CD4-positive, alpha-beta T cell (primary cell): ENCODE measurements at regions not wholly inside any gene's neighbourhood (a gene's known extent, or its start where the extent isn't known, plus 50 kb on each side); places are given as distances from the start of the nearest gene placed in this dataset.
A peak's percentile ranks its signal among the peaks of the same experiment; 100 is the strongest.

Experiments
- ATAC-seq: fragments of 200-7000 bp; cut with Tn5 transposase; one replicate; pipeline ENCODE4 v1.10.0; 2022; ENCODE audit warnings: mild to moderate bottlenecking; ENCODE audit not compliant: poor library complexity
- CTCF ChIA-PET: fragments of 350-600 bp; sonication (Branson Sonifier 250); formaldehyde crosslinking; loops from one replicate; lab custom pipeline; 2021; ENCODE audit warnings: antibody characterized with exemption, inconsistent platforms; lab: Charles Lee
- POLR2A ChIA-PET: fragments of 350-600 bp; sonication (Branson Sonifier 250); formaldehyde crosslinking; loops from one replicate; lab custom pipeline; 2021; ENCODE audit warnings: antibody characterized with exemption, inconsistent platforms; lab: Charles Lee
- DNase-seq, 14 experiments: peaks; one replicate each; pipeline ENCODE4 v3.0.0-alpha.2; 2013 to 2020; ENCODE audit warnings: mixed read lengths in 2 of 14
- H3K27ac ChIP-seq, 2 donors: one replicate each; pipeline versions ENCODE4 v1.5.1 to v1.7.0; 2013; ENCODE audit warnings: low read length in 2 of 2, low read depth in 1 of 2, mild to moderate bottlenecking in 1 of 2
- H3K27me3 ChIP-seq, 2 experiments: 1 replicate in 1 of 2; 2 replicates in 1 of 2; pipeline versions ENCODE4 v1.6.1 to v1.7.0; 2013; ENCODE audit warnings: low read length in 2 of 2, control low read depth in 1 of 2, mild to moderate bottlenecking in 1 of 2, moderate library complexity in 1 of 2; ENCODE audit not compliant: insufficient read depth in 2 of 2, control insufficient read depth in 1 of 2
- H3K36me3 ChIP-seq: one replicate; pipeline ENCODE4 v1.6.1; 2013; ENCODE audit warnings: low read length, control low read depth; ENCODE audit not compliant: insufficient read depth
- H3K4me1 ChIP-seq: one replicate; pipeline ENCODE4 v1.6.1; 2013; ENCODE audit warnings: low read length, control low read depth; ENCODE audit not compliant: insufficient read depth
- H3K4me3 ChIP-seq: one replicate; pipeline ENCODE4 v1.5.1; 2013; ENCODE audit warnings: mild to moderate bottlenecking, low read length, moderate library complexity
- H3K9me3 ChIP-seq, 2 experiments: 1 replicate in 1 of 2; 2 replicates in 1 of 2; pipeline versions ENCODE4 v1.6.1 to v1.7.0; 2013; ENCODE audit warnings: low read length in 2 of 2, mild to moderate bottlenecking in 2 of 2, control low read depth in 1 of 2, moderate library complexity in 1 of 2; ENCODE audit not compliant: control insufficient read depth in 1 of 2, insufficient read depth in 1 of 2
- H3K27ac Mint-ChIP-seq: one replicate; pipeline ENCODE4 v1.8.0; 2020; ENCODE audit warnings: mixed read lengths
- H3K27me3 Mint-ChIP-seq: one replicate; pipeline ENCODE4 v1.8.0; 2021; ENCODE audit warnings: mixed read lengths
- H3K36me3 Mint-ChIP-seq: one replicate; pipeline ENCODE4 v1.8.0; 2021; ENCODE audit warnings: low read depth, mixed read lengths
- H3K4me1 Mint-ChIP-seq: one replicate; pipeline ENCODE4 v1.8.0; 2021; ENCODE audit warnings: low read depth, mixed read lengths
- H3K4me3 Mint-ChIP-seq: one replicate; pipeline ENCODE4 v1.8.0; 2020; ENCODE audit warnings: mild to moderate bottlenecking, mixed read lengths
- H3K9me3 Mint-ChIP-seq: one replicate; pipeline ENCODE4 v1.8.0; 2020; ENCODE audit warnings: mixed read lengths
- intact Hi-C, 2 experiments: fragments of 100-400 bp; cut with DNase I in 1 of 2; cut with micrococcal nuclease in 1 of 2; formaldehyde crosslinking; loops; one replicate each; pipeline versions ENCODE4 v1.15.1 to v1.9.0; 2023 to 2025; cut with DNase I, micrococcal nuclease
- TF ChIP-seq, protein P1 (sequence below): fragments of 200-600 bp; IDR thresholded peaks from one replicate; pipeline ENCODE4 v1.8.0; 2022; ENCODE audit warnings: antibody characterized with exemption, mild to moderate bottlenecking

DNA sequence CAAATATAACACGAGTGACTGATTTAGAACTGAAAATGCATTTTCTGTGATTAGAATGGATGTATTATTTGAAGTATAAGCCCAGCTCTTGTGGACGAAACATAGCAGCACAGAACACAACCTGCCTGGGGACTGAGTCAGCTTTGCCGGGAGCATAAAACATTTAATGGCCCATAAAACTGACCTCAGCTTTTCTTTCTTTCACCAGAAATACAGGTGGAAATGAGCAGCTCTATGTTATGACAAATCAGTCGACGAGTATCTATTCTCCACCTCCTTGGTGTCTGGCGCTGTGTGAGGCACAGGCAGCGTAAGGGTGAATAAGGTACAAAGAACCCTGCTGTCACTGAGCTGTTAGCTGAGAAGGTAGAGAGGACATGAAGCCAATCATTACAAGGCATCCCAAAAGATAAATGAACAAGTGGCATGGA lies 471.6 kb upstream of the AKR1E2 start:
- intact Hi-C loops = no loop called here
- CTCF ChIA-PET = no interaction called here
- H3K9me3 ChIP-seq = no peaks in the 10 kb centered on the region
- DNase-seq = no peak
- ATAC-seq = no peak
- TF ChIP-seq, protein P1, sequence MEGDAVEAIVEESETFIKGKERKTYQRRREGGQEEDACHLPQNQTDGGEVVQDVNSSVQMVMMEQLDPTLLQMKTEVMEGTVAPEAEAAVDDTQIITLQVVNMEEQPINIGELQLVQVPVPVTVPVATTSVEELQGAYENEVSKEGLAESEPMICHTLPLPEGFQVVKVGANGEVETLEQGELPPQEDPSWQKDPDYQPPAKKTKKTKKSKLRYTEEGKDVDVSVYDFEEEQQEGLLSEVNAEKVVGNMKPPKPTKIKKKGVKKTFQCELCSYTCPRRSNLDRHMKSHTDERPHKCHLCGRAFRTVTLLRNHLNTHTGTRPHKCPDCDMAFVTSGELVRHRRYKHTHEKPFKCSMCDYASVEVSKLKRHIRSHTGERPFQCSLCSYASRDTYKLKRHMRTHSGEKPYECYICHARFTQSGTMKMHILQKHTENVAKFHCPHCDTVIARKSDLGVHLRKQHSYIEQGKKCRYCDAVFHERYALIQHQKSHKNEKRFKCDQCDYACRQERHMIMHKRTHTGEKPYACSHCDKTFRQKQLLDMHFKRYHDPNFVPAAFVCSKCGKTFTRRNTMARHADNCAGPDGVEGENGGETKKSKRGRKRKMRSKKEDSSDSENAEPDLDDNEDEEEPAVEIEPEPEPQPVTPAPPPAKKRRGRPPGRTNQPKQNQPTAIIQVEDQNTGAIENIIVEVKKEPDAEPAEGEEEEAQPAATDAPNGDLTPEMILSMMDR = no peak
- Mint-ChIP-seq H3K9me3 (no peaks in the 10 kb centered on the region), H3K27ac (no peak overlapping the region), H3K4me1 (no peaks in the 10 kb centered on the region), H3K4me3 (no peak overlapping the region), H3K36me3 (no peaks in the 10 kb centered on the region), H3K27me3 (no peaks in the 10 kb centered on the region)
- no peak overlapping the region for H3K27ac ChIP-seq
- H3K4me3 ChIP-seq = no peak overlapping the region
- H3K36me3 ChIP-seq = no peaks in the 10 kb centered on the region
- H3K27me3 ChIP-seq = peaks cover 0 to 2% of the 10 kb centered on the region in 2 experiments
- POLR2A ChIA-PET = no interaction called here
- peaks cover 3% of the 10 kb centered on the region for H3K4me1 ChIP-seq

DNA sequence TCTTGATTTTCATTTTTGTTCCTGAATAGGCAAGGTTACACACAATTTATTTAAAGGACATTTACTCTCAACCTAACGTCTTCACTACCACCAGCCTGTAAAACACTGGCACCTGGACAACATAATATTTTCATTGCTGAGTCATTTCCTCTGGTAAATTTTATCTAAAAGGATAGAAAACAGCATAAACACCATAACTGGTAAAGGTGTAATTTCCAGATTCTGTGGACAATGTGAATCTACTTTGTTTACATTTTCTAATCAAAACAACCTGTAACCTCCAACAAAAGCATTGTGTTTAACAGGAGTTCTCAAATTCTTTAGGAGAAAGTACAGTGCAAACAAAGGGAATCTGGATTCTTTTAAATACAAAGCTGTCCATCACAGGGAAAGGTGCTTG lies 472.0 kb upstream of the AKR1E2 start:
- peaks cover 3% of the 10 kb centered on the region for H3K4me1 ChIP-seq
- H3K4me1 Mint-ChIP-seq = no peaks in the 10 kb centered on the region
- no peak overlapping the region for H3K27ac Mint-ChIP-seq
- no peak overlapping the region for H3K4me3 Mint-ChIP-seq
- H3K9me3 Mint-ChIP-seq = no peaks in the 10 kb centered on the region
- no peaks in the 10 kb centered on the region for H3K36me3 Mint-ChIP-seq
- peak in 1 of 14 experiments; percentile 5 for DNase-seq
- H3K36me3 ChIP-seq = no peaks in the 10 kb centered on the region
- ChIA-PET POLR2A (no interaction called here), CTCF (no interaction called here)
- no peak overlapping the region for H3K27ac ChIP-seq
- no peak for ATAC-seq
- no peaks in the 10 kb centered on the region for H3K9me3 ChIP-seq
- no peaks in the 10 kb centered on the region for H3K27me3 Mint-ChIP-seq
- H3K4me3 ChIP-seq = no peak overlapping the region
- intact Hi-C loops = no loop called here
- peaks cover 0 to 2% of the 10 kb centered on the region in 2 experiments for H3K27me3 ChIP-seq
- TF ChIP-seq, protein P1 = no peak

DNA sequence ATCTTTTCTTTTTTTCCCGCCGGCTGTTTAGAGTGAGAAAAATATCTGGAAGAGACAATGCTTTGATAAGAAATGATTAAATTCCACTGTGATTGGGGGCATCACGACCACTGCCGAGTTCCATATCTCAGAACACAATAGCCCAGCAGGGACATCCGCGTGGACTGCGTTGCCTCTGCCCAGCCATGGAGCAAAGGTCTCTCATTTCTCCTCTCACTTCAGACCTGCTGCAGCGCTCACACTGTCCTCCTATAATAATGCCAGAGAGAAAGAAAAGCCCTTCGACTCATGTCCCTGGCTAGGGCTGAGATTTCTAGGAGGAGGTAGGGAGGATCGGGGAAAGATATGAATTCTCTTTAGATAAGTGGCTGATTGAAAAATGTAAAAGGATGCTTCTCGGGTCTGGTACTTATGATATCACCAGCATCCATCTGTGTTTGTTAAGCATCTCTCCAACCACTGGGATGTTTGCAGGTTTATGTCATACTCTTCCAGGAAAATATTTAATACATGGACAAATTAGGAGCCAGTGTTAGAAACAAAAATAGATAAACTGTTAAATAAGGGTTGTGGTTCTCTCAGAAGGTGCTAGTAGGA lies 472.9 kb upstream of the AKR1E2 start:
- TF ChIP-seq, protein P1 = no peak
- Histone ChIP-seq H3K27ac (no peak overlapping the region), H3K4me3 (no peak overlapping the region), H3K4me1 (peaks cover 3% of the 10 kb centered on the region), H3K36me3 (no peaks in the 10 kb centered on the region), H3K9me3 (no peaks in the 10 kb centered on the region), H3K27me3 (peaks cover 0 to 2% of the 10 kb centered on the region in 2 experiments)
- intact Hi-C loops = no loop called here
- CTCF ChIA-PET = no interaction called here
- no peaks in the 10 kb centered on the region for H3K36me3 Mint-ChIP-seq
- no peak overlapping the region for H3K27ac Mint-ChIP-seq
- no peaks in the 10 kb centered on the region for H3K4me1 Mint-ChIP-seq
- H3K27me3 Mint-ChIP-seq = no peaks in the 10 kb centered on the region
- DNase-seq = no peak
- H3K4me3 Mint-ChIP-seq = no peak overlapping the region
- no peaks in the 10 kb centered on the region for H3K9me3 Mint-ChIP-seq
- ATAC-seq = no peak
- POLR2A ChIA-PET = no interaction called here
